ENCODE measurements at regions not wholly inside any gene's neighbourhood (a gene's known extent, or its start where the extent isn't known, plus 50 kb on each side); places are given as distances from the start of the nearest gene placed in this dataset.
"Not testable (repeated sequence)": the region's sequence is repeated elsewhere in the genome, so short reads cannot be mapped to it uniquely, and the experiment has no call there.

- in situ Hi-C loops (cut with HindIII; ENCODE audit: low pct_ligation_motif_present, low sequenced_read_pairs): no loop called here
- Histone ChIP-seq H3K36me3 (replicated peaks) (no peaks in the 10 kb centered on the region), H3K27me3 (replicated peaks) (no peaks in the 10 kb centered on the region), H3K27ac (no peak overlapping the region), H3K4me3 (ENCODE audit: low read depth, low read length) (no peak overlapping the region)
- no peak for DNase-seq
- no peak for TF ChIP-seq CTCF (IDR thresholded peaks at IDR 0.05; ENCODE audit: low read depth, low read length, missing control alignments)
Observed at GRCh38 chr2:104977958-104978357, 59.9 kb upstream of the MRPS9 start.

- H3K27me3 ChIP-seq (replicated peaks); H3K36me3 ChIP-seq (replicated peaks); in situ Hi-C loops (cut with HindIII; ENCODE audit: low pct_ligation_motif_present, low sequenced_read_pairs); DNase-seq; H3K4me3 ChIP-seq (ENCODE audit: low read depth, low read length); H3K27ac ChIP-seq: not testable (repeated sequence)
Observed at GRCh38 chr2:104979786-104980185, 58.1 kb upstream of the MRPS9 start.

GRCh38 chr2:104982111-104982510 lies 55.8 kb upstream of the MRPS9 start:
- H3K36me3 ChIP-seq (replicated peaks): no peaks in the 10 kb centered on the region
- no peak overlapping the region for H3K27ac ChIP-seq
- TF ChIP-seq CTCF (IDR thresholded peaks at IDR 0.05; ENCODE audit: low read depth, low read length, missing control alignments): no peak
- DNase-seq: no peak
- no peaks in the 10 kb centered on the region for H3K27me3 ChIP-seq (replicated peaks)
- in situ Hi-C loops (cut with HindIII; ENCODE audit: low pct_ligation_motif_present, low sequenced_read_pairs): no loop called here
- H3K4me3 ChIP-seq (ENCODE audit: low read depth, low read length): no peak overlapping the region
